Liver (tissue), 8 donors: ENCODE measurements at regions not wholly inside any gene's neighbourhood (a gene's known extent, or its start where the extent isn't known, plus 50 kb on each side); places are given as distances from the start of the nearest gene placed in this dataset.

ENCODE experiments used
- DNase-seq: peaks from one replicate; pipeline ENCODE4 v3.0.0-alpha.2; 2017; ENCODE audit warnings: low spot score
- H3K27ac ChIP-seq, 2 donors: one replicate each; pipeline ENCODE4 v1.7.0; 2013; ENCODE audit warnings: inconsistent platforms in 2 of 2, low read length in 2 of 2, control low read depth in 1 of 2, low read depth in 1 of 2, mild to moderate bottlenecking in 1 of 2
- H3K27me3 ChIP-seq, 4 donors: one replicate each; pipeline versions ENCODE4 v1.6.1 to v1.7.0; 2013; ENCODE audit warnings: low read length in 3 of 4, inconsistent platforms in 1 of 4, mild to moderate bottlenecking in 1 of 4, moderate library complexity in 1 of 4; ENCODE audit not compliant: control insufficient read depth in 4 of 4, insufficient read depth in 4 of 4
- H3K36me3 ChIP-seq, 4 donors: one replicate each; pipeline versions ENCODE4 v1.6.1 to v1.7.0; 2013; ENCODE audit warnings: low read length in 3 of 4, mild to moderate bottlenecking in 3 of 4, low read depth in 1 of 4, moderate library complexity in 1 of 4; ENCODE audit not compliant: control insufficient read depth in 4 of 4, insufficient read depth in 3 of 4
- H3K4me1 ChIP-seq, 4 donors: one replicate each; pipeline versions ENCODE4 v1.6.1 to v1.7.0; 2013; ENCODE audit warnings: low read length in 3 of 4, mild to moderate bottlenecking in 3 of 4, moderate library complexity in 1 of 4; ENCODE audit not compliant: control insufficient read depth in 4 of 4, insufficient read depth in 4 of 4
- H3K4me3 ChIP-seq, 3 donors: one replicate each; pipeline versions ENCODE4 v1.6.1 to v1.7.0; 2013; ENCODE audit warnings: low read length in 3 of 3, control low read depth in 1 of 3, low read depth in 1 of 3, mild to moderate bottlenecking in 1 of 3
- H3K9ac ChIP-seq, 2 donors: one replicate each; pipeline ENCODE4 v1.7.0; 2013; ENCODE audit warnings: low read length in 2 of 2, mild to moderate bottlenecking in 2 of 2, moderate library complexity in 2 of 2, control low read depth in 1 of 2, low read depth in 1 of 2
- H3K9me3 ChIP-seq, 4 donors: one replicate each; pipeline versions ENCODE4 v1.6.1 to v1.7.0; 2013; ENCODE audit warnings: low read length in 3 of 4; ENCODE audit not compliant: control insufficient read depth in 4 of 4
- EGR1 ChIP-seq, 2 donors: IDR thresholded peaks; 2 replicates each; pipeline ENCODE4 v1.6.1; 2016 to 2018; ENCODE audit warnings: antibody characterized with exemption in 2 of 2, low read depth in 2 of 2
- FOXA1 ChIP-seq: IDR thresholded peaks from 2 replicates; pipeline ENCODE4 v1.6.1; 2016; ENCODE audit warnings: antibody characterized with exemption
- FOXA2 ChIP-seq: IDR thresholded peaks from 2 replicates; pipeline ENCODE4 v1.6.1; 2016; ENCODE audit warnings: antibody characterized with exemption
- GABPA ChIP-seq, 2 donors: IDR thresholded peaks in 1 of 2; conservative IDR thresholded peaks in 1 of 2; 2 replicates each; pipeline ENCODE4 v1.6.1; 2016; ENCODE audit warnings: antibody characterized with exemption in 2 of 2, mild to moderate bottlenecking in 1 of 2, moderate library complexity in 1 of 2
- HNF4A ChIP-seq, 2 donors: conservative IDR thresholded peaks; 2 replicates each; pipeline ENCODE4 v1.6.1; 2016; ENCODE audit warnings: antibody characterized with exemption in 2 of 2, mild to moderate bottlenecking in 2 of 2
- HNF4G ChIP-seq: IDR thresholded peaks from 2 replicates; pipeline ENCODE4 v1.6.1; 2016; ENCODE audit warnings: antibody characterized with exemption
- JUND ChIP-seq, 2 donors: IDR thresholded peaks; 2 replicates each; pipeline ENCODE4 v1.6.1; 2016; ENCODE audit warnings: antibody characterized with exemption in 2 of 2
- NR2F2 ChIP-seq: IDR thresholded peaks from 2 replicates; pipeline ENCODE4 v1.6.1; 2016; ENCODE audit warnings: antibody characterized with exemption
- RAD21 ChIP-seq, 2 donors: IDR thresholded peaks; 2 replicates each; pipeline ENCODE4 v1.6.1; 2016; ENCODE audit warnings: antibody characterized with exemption in 2 of 2, mild to moderate bottlenecking in 2 of 2
- RXRA ChIP-seq, 2 donors: IDR thresholded peaks; 2 replicates each; pipeline ENCODE4 v1.6.1; 2017 to 2018; ENCODE audit warnings: antibody characterized with exemption in 2 of 2, mild to moderate bottlenecking in 1 of 2
- SP1 ChIP-seq: IDR thresholded peaks from 2 replicates; pipeline ENCODE4 v1.6.1; 2018; ENCODE audit warnings: antibody characterized with exemption, mild to moderate bottlenecking
- TAF1 ChIP-seq: conservative IDR thresholded peaks from 2 replicates; pipeline ENCODE4 v1.6.1; 2016; ENCODE audit warnings: antibody characterized with exemption, mild to moderate bottlenecking
- YY1 ChIP-seq: IDR thresholded peaks from 2 replicates; pipeline ENCODE4 v1.6.1; 2016; ENCODE audit warnings: antibody characterized with exemption, mild to moderate bottlenecking
- WGBS: extraction: QIAGEN DNeasy Blood & Tissue Kit; methylation state at CpG from one replicate; pipeline ENCODE4 v1.1.7; 2013; 5-methylcytosine and 5-hydroxymethylcytosine counted together
- TF ChIP-seq, protein P1 (sequence below): IDR thresholded peaks from 2 replicates; pipeline ENCODE4 v1.6.1; 2016; ENCODE audit warnings: antibody characterized with exemption
- TF ChIP-seq, protein P2 (sequence below): IDR thresholded peaks from 2 replicates; pipeline ENCODE4 v1.6.1; 2016; ENCODE audit warnings: antibody characterized with exemption, mild to moderate bottlenecking
- TF ChIP-seq, protein P3 (sequence below): IDR thresholded peaks from 2 replicates; pipeline ENCODE4 v1.6.1; 2016; ENCODE audit warnings: antibody characterized with exemption
- TF ChIP-seq, protein P4 (sequence below): IDR thresholded peaks from 2 replicates; pipeline ENCODE4 v1.6.1; 2016; ENCODE audit warnings: antibody characterized with exemption
- TF ChIP-seq, protein P5 (sequence below): fragments of 150-350 bp; IDR thresholded peaks from 2 replicates; pipeline ENCODE4 v1.5.1; 2017; ENCODE audit warnings: improper control_type of control experiment, low read depth, low read length; ENCODE audit not compliant: missing input control
- donor health status: healthy.
- donor health status: healthy.
- donor health status: healthy.
- donor health status: healthy.
- donor health status: healthy.

DNA sequence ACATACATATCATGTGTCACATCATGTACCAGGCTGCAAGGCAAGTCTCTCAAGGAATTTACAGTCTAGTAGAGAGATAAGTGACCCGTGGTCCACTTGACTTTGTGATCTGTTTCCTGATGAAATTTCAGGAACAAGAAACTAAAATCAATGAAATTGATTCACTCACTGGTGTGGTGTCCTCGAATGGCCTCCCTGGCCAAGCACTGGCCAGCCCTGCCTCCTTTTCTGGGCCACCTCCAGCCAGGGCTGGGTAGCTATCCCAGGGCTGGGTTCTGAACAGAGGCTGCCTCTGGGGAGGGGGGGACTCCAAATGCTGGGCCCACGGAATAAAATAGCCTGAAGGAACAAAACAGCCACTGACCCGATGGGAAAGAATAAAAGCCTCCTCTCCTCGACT is 182.2 kb downstream of the HERPUD2 start:
- no peak overlapping the region for H3K4me3 ChIP-seq
- no peak overlapping the region for H3K9ac ChIP-seq
- H3K27me3 ChIP-seq, result no peaks in the 10 kb centered on the region
- no peak overlapping the region for H3K27ac ChIP-seq
- DNase-seq, result no peak
- H3K36me3 ChIP-seq, result no peaks in the 10 kb centered on the region
- 42% methylated on average over 5 of the region's 5 CpGs for whole genome bisulfite sequencing
- H3K9me3 ChIP-seq, result no peaks in the 10 kb centered on the region
- peaks cover 6 to 39% (median 35%) of the 10 kb centered on the region in 4 donors for H3K4me1 ChIP-seq
- TF ChIP-seq FOXA1, result no peak
- no peak for TF ChIP-seq FOXA2
- TF ChIP-seq YY1, result peak; percentile 38
- TF ChIP-seq EGR1 (IDR thresholded peaks at IDR 0.05; ENCODE audit: low read depth in 2 of 2), result no peak
- TF ChIP-seq GABPA (IDR thresholded peaks at IDR 0.05 in 1 of 2, conservative IDR thresholded peaks at IDR 0.05 in 1 of 2), result no peak
- TF ChIP-seq TAF1, result no peak
- peak in 1 of 2 donors; percentile 37 for TF ChIP-seq RAD21 (IDR thresholded peaks at IDR 0.05)
- TF ChIP-seq, protein P1, sequence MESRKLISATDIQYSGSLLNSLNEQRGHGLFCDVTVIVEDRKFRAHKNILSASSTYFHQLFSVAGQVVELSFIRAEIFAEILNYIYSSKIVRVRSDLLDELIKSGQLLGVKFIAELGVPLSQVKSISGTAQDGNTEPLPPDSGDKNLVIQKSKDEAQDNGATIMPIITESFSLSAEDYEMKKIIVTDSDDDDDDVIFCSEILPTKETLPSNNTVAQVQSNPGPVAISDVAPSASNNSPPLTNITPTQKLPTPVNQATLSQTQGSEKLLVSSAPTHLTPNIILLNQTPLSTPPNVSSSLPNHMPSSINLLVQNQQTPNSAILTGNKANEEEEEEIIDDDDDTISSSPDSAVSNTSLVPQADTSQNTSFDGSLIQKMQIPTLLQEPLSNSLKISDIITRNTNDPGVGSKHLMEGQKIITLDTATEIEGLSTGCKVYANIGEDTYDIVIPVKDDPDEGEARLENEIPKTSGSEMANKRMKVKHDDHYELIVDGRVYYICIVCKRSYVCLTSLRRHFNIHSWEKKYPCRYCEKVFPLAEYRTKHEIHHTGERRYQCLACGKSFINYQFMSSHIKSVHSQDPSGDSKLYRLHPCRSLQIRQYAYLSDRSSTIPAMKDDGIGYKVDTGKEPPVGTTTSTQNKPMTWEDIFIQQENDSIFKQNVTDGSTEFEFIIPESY, result no peak
- TF ChIP-seq, protein P2, sequence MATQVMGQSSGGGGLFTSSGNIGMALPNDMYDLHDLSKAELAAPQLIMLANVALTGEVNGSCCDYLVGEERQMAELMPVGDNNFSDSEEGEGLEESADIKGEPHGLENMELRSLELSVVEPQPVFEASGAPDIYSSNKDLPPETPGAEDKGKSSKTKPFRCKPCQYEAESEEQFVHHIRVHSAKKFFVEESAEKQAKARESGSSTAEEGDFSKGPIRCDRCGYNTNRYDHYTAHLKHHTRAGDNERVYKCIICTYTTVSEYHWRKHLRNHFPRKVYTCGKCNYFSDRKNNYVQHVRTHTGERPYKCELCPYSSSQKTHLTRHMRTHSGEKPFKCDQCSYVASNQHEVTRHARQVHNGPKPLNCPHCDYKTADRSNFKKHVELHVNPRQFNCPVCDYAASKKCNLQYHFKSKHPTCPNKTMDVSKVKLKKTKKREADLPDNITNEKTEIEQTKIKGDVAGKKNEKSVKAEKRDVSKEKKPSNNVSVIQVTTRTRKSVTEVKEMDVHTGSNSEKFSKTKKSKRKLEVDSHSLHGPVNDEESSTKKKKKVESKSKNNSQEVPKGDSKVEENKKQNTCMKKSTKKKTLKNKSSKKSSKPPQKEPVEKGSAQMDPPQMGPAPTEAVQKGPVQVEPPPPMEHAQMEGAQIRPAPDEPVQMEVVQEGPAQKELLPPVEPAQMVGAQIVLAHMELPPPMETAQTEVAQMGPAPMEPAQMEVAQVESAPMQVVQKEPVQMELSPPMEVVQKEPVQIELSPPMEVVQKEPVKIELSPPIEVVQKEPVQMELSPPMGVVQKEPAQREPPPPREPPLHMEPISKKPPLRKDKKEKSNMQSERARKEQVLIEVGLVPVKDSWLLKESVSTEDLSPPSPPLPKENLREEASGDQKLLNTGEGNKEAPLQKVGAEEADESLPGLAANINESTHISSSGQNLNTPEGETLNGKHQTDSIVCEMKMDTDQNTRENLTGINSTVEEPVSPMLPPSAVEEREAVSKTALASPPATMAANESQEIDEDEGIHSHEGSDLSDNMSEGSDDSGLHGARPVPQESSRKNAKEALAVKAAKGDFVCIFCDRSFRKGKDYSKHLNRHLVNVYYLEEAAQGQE, result peak; percentile 98
- TF ChIP-seq, protein P3, sequence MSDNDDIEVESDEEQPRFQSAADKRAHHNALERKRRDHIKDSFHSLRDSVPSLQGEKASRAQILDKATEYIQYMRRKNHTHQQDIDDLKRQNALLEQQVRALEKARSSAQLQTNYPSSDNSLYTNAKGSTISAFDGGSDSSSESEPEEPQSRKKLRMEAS, result peak; percentile 27
- no peak for TF ChIP-seq NR2F2
- TF ChIP-seq HNF4G, result peak; percentile 48
- peak in 1 of 2 donors; percentile 20 for TF ChIP-seq JUND (IDR thresholded peaks at IDR 0.05)
- peak; percentile 60 for TF ChIP-seq SP1
- TF ChIP-seq HNF4A (conservative IDR thresholded peaks at IDR 0.05), result peak; percentile 75 to 88
- TF ChIP-seq, protein P4, sequence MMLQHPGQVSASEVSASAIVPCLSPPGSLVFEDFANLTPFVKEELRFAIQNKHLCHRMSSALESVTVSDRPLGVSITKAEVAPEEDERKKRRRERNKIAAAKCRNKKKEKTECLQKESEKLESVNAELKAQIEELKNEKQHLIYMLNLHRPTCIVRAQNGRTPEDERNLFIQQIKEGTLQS, result no peak
- peak; percentile 93 to 96 for TF ChIP-seq RXRA (IDR thresholded peaks at IDR 0.05)
- TF ChIP-seq, protein P5, sequence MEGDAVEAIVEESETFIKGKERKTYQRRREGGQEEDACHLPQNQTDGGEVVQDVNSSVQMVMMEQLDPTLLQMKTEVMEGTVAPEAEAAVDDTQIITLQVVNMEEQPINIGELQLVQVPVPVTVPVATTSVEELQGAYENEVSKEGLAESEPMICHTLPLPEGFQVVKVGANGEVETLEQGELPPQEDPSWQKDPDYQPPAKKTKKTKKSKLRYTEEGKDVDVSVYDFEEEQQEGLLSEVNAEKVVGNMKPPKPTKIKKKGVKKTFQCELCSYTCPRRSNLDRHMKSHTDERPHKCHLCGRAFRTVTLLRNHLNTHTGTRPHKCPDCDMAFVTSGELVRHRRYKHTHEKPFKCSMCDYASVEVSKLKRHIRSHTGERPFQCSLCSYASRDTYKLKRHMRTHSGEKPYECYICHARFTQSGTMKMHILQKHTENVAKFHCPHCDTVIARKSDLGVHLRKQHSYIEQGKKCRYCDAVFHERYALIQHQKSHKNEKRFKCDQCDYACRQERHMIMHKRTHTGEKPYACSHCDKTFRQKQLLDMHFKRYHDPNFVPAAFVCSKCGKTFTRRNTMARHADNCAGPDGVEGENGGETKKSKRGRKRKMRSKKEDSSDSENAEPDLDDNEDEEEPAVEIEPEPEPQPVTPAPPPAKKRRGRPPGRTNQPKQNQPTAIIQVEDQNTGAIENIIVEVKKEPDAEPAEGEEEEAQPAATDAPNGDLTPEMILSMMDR, result no peak
